Keratinocyte (primary cell): ENCODE measurements at regions not wholly inside any gene's neighbourhood (a gene's known extent, or its start where the extent isn't known, plus 50 kb on each side); places are given as distances from the start of the nearest gene placed in this dataset.

Experiments used
- CTCF ChIP-seq, 3 experiments: IDR thresholded peaks in 1 of 3; conservative IDR thresholded peaks in 1 of 3; optimal IDR thresholded peaks in 1 of 3; 2 replicates in 2 of 3; 3 replicates in 1 of 3; pipeline versions ENCODE3 to v1.5.1; 2011; ENCODE audit warnings: low read length in 3 of 3, mild to moderate bottlenecking in 3 of 3, moderate library complexity in 2 of 3, control low read depth in 1 of 3, inconsistent platforms in 1 of 3; ENCODE audit not compliant: insufficient read depth in 2 of 3; ENCODE audit errors: extremely low read depth in 1 of 3
- EZH2 ChIP-seq: IDR thresholded peaks from one replicate; pipeline ENCODE4 v1.6.1; 2012; ENCODE audit warnings: inconsistent platforms, mild to moderate bottlenecking, low read length, moderate library complexity

GRCh38 chrX:117455787-117456186 is 660.8 kb downstream of the KLHL13 start:
- TF ChIP-seq EZH2 (no peak), CTCF (optimal IDR thresholded peaks at IDR 0.05 in 1 of 3, IDR thresholded peaks at IDR 0.05 in 1 of 3, conservative IDR thresholded peaks at IDR 0.05 in 1 of 3; ENCODE audit: extremely low read depth in 1 of 3, insufficient read depth in 2 of 3, low read length in 3 of 3) (no peak)
